OCI-LY1 (cell line): ENCODE measurements at regions not wholly inside any gene's neighbourhood (a gene's known extent, or its start where the extent isn't known, plus 50 kb on each side); places are given as distances from the start of the nearest gene placed in this dataset.

ENCODE experiments used
- H2AFZ ChIP-seq: fragments of 200-600 bp; sonication (generic), shearing (Covaris generic); 2 replicates; pipeline ENCODE4 v1.6.0; 2014; ENCODE audit warnings: antibody characterized with exemption, mild to moderate bottlenecking, low read length
- H3F3A ChIP-seq: fragments of 200-600 bp; sonication (generic), shearing (Covaris generic); 2 replicates; pipeline ENCODE4 v1.6.0; 2014; ENCODE audit warnings: mild to moderate bottlenecking, antibody characterized with exemption, low read length, moderate library complexity; ENCODE audit not compliant: insufficient read depth
- H3K27ac ChIP-seq: fragments of 200-600 bp; sonication (generic); 2 replicates; pipeline ENCODE4 v1.5.1; 2014; ENCODE audit warnings: low read length, mixed run types, mild to moderate bottlenecking, low read depth; ENCODE audit not compliant: poor library complexity, severe bottlenecking
- H3K27me3 ChIP-seq: fragments of 200-600 bp; sonication (generic); 2 replicates; pipeline ENCODE4 v1.6.0; 2014; ENCODE audit warnings: antibody characterized with exemption, mild to moderate bottlenecking, low read length, moderate library complexity; ENCODE audit not compliant: insufficient read depth
- H3K36me3 ChIP-seq: fragments of 200-600 bp; sonication (generic); 2 replicates; pipeline ENCODE4 v1.6.1; 2014; ENCODE audit warnings: mild to moderate bottlenecking, antibody characterized with exemption, low read length, moderate library complexity, mixed read lengths; ENCODE audit not compliant: insufficient read depth
- H3K4me1 ChIP-seq: fragments of 200-600 bp; sonication (generic); 2 replicates; pipeline ENCODE4 v1.5.1; 2014; ENCODE audit warnings: mild to moderate bottlenecking, low read length, moderate library complexity; ENCODE audit not compliant: insufficient read depth, severe bottlenecking
- H3K4me2 ChIP-seq: fragments of 200-600 bp; sonication (generic), shearing (Covaris generic); 2 replicates; pipeline ENCODE4 v1.6.1; 2014; ENCODE audit warnings: low read length
- H3K4me3 ChIP-seq: fragments of 200-600 bp; sonication (generic); 2 replicates; pipeline ENCODE4 v1.5.1; 2014; ENCODE audit warnings: low read length, low read depth, mild to moderate bottlenecking, mixed read lengths; ENCODE audit not compliant: poor library complexity, severe bottlenecking
- H3K79me2 ChIP-seq: fragments of 200-600 bp; shearing (Covaris generic); 2 replicates; pipeline ENCODE4 v1.6.1; 2016; ENCODE audit warnings: mixed run types, low read length, mixed read lengths; ENCODE audit not compliant: insufficient read depth
- H3K9ac ChIP-seq: fragments of 200-600 bp; sonication (generic), shearing (Covaris generic); 2 replicates; pipeline ENCODE4 v1.6.1; 2014; ENCODE audit warnings: mild to moderate bottlenecking, low read length, mixed read lengths
- H3K9me2 ChIP-seq: fragments of 200-600 bp; sonication (generic), shearing (Covaris generic); 2 replicates; pipeline ENCODE4 v1.6.1; 2014; ENCODE audit warnings: low read depth, mild to moderate bottlenecking, low read length, mixed read lengths
- H3K9me3 ChIP-seq: fragments of 200-600 bp; shearing (Covaris generic); 2 replicates; pipeline ENCODE4 v1.6.1; 2014; ENCODE audit warnings: low read length, mixed read lengths
- H4K20me1 ChIP-seq: fragments of 200-600 bp; sonication (generic), shearing (Covaris generic); 2 replicates; pipeline ENCODE4 v1.6.0; 2016; ENCODE audit warnings: mild to moderate bottlenecking, low read length; ENCODE audit not compliant: insufficient read depth
- CTCF ChIP-seq: fragments of 200-600 bp; sonication (generic), shearing (Covaris generic); IDR thresholded peaks from 2 replicates; pipeline ENCODE4 v1.5.1; 2017; ENCODE audit warnings: mild to moderate bottlenecking, antibody characterized with exemption, low read length, moderate library complexity, mixed read lengths
- EZH2 ChIP-seq: fragments of 200-600 bp; sonication (generic), shearing (Covaris generic); IDR thresholded peaks from 2 replicates; pipeline ENCODE4 v1.8.0; 2017; ENCODE audit warnings: borderline replicate concordance, mixed run types, mild to moderate bottlenecking, antibody characterized with exemption, low read length, moderate library complexity, mixed read lengths

- no peaks in the 10 kb centered on the region for H3K79me2 ChIP-seq
- no peaks in the 10 kb centered on the region for H3F3A ChIP-seq
- no peaks in the 10 kb centered on the region for H3K9me2 ChIP-seq
- no peak overlapping the region for H2AFZ ChIP-seq
- no peaks in the 10 kb centered on the region for H3K9me3 ChIP-seq
- H3K4me2 ChIP-seq = no peak overlapping the region
- no peaks in the 10 kb centered on the region for H3K36me3 ChIP-seq
- H4K20me1 ChIP-seq = no peaks in the 10 kb centered on the region
- H3K27me3 ChIP-seq = no peaks in the 10 kb centered on the region; the same call in 1 of the 2 replicates
- no peak overlapping the region for H3K27ac ChIP-seq
- no peak overlapping the region for H3K4me3 ChIP-seq
- H3K4me1 ChIP-seq = no peaks in the 10 kb centered on the region
- H3K9ac ChIP-seq = no peak overlapping the region
- TF ChIP-seq CTCF (no peak), EZH2 (no peak)
These were observed 115.5 kb downstream of the TWIST2 start for GRCh38 chr2:238963161-238963970.

DNA sequence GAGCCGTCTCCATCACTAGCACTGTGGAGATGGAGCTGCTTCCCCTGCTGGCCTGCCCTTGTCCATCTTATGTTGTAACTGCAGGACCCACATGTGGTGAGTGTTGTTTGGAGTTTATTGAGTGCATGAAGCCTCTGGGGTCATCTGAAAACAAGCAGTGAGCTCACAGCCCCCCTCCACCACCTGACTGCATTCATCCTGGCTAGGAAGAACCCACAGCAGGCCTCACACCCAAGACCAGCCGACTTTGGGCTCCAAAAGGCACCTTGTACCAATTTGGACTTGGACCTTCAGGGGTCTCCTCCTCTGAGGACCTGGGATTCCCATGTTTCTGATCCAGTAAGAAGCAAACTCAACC, 116.1 kb downstream of the TWIST2 start:
- no peak overlapping the region for H3K27ac ChIP-seq
- no peaks in the 10 kb centered on the region for H3K9me2 ChIP-seq
- H3K27me3 ChIP-seq = no peaks in the 10 kb centered on the region; the same call in 1 of the 2 replicates
- H3K9ac ChIP-seq = no peak overlapping the region
- no peaks in the 10 kb centered on the region for H3K4me1 ChIP-seq
- no peaks in the 10 kb centered on the region for H3K79me2 ChIP-seq
- H3K36me3 ChIP-seq = no peaks in the 10 kb centered on the region
- TF ChIP-seq CTCF = no peak
- TF ChIP-seq EZH2 = no peak
- H3F3A ChIP-seq = no peaks in the 10 kb centered on the region
- H3K9me3 ChIP-seq = no peaks in the 10 kb centered on the region
- no peak overlapping the region for H3K4me3 ChIP-seq
- H2AFZ ChIP-seq = no peak overlapping the region
- H3K4me2 ChIP-seq = no peak overlapping the region
- no peaks in the 10 kb centered on the region for H4K20me1 ChIP-seq

GRCh38 chr2:238964544-238965067, 116.7 kb downstream of the TWIST2 start:
- Histone ChIP-seq H3F3A (no peaks in the 10 kb centered on the region), H3K79me2 (no peaks in the 10 kb centered on the region), H3K4me2 (no peak overlapping the region), H3K9me3 (no peaks in the 10 kb centered on the region), H3K36me3 (no peaks in the 10 kb centered on the region), H3K27ac (no peak overlapping the region), H3K9ac (no peak overlapping the region), H4K20me1 (no peaks in the 10 kb centered on the region), H3K4me3 (no peak overlapping the region), H3K4me1 (no peaks in the 10 kb centered on the region), H3K27me3 (no peaks in the 10 kb centered on the region; the same call in 1 of the 2 replicates), H3K9me2 (no peaks in the 10 kb centered on the region), H2AFZ (no peak overlapping the region)
- TF ChIP-seq EZH2 (no peak), CTCF (no peak)
